ENCODE measurements at regions not wholly inside any gene's neighbourhood (a gene's known extent, or its start where the extent isn't known, plus 50 kb on each side); places are given as distances from the start of the nearest gene placed in this dataset.
"Not testable (repeated sequence)": the region's sequence is repeated elsewhere in the genome, so short reads cannot be mapped to it uniquely, and the experiment has no call there.

DNA sequence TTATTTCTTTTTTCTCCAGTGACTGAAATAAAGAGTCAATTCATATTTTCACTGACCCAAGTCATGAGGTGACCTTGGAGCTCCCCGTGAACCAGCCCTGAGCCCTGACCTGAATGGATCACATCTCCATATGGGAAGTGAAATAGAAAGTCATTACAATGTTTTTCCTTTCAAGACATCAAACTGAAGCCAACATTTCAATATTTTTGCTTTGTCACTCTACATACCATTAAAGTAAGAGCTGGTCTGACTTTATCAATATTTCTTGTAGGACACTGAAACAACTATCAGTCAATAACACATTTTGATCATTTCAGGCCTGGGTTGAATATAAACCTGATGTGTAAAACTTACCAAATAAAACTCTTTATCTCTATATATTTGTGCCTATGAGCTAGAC lies 249.8 kb upstream of the PHF14 start:
- no peak for FAIRE-seq

DNA sequence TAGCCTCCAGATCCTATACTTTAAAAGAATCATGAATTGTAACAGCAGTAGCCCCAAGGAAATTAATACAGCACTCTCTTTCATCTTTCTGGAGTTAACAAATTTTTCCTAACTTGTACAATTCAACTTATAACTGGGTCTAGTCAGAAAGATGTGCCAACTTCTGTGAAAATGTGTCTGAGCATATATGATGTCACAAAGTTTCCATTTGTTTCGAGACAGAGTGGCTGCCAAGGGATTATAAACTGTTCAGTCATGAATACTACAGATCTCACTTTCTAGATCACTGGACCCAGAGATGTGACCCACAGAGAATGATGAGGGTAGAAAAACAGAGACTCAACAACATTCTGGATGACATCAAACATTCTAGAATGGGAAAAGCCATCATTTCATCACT lies 249.2 kb upstream of the PHF14 start:
- FAIRE-seq = no peak

GRCh38 chr7:10727636-10728035 lies 246.0 kb upstream of the PHF14 start:
- no peak for FAIRE-seq

DNA sequence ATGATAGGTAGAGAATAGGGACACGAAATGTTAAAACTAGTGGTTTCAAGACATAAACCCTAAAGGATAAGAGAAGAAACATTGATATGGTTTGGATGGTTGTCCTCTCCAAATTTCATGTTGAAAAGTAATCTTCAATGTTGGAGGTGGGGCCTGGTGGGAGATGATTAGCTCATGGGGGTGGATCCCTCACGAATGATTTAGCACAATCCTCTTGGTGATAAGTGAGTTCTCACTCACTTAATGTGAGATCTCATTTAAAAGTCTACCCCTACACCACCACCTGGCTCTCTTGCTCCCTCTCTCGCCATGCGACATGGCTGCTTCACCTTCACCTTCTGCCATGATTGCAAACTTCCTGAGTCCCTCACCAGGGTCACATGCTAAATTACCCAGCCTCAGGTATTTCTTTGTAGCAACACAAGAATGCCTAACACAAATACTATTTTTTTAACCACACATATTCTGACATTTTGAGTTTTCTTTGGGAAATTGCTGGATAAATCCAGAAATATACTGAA lies 242.4 kb upstream of the PHF14 start:
- FAIRE-seq = no peak

- no peak for FAIRE-seq
These were observed 239.9 kb upstream of the PHF14 start for GRCh38 chr7:10733747-10734146.

DNA sequence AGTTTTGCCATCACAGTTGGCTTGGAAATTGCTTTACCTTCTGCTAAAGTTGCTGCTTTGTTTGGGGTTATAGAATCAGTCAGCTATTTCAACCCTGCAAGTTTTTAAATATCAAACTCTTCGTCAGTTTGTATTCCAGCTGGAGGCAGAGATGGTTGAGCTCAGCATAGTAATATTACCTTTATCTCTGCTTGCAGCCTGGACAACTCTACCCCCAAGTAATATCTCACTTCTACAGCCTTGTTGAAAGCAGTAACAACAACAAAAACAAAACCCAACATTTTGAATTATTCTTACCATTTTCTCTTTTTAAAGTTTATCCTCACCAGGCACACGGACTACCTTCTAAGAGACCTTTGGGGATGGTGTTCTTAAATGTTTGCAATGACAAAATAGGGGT lies 239.1 kb upstream of the PHF14 start:
- FAIRE-seq = no peak

- FAIRE-seq = no peak
These were observed 234.3 kb upstream of the PHF14 start for GRCh38 chr7:10739401-10739800.

DNA sequence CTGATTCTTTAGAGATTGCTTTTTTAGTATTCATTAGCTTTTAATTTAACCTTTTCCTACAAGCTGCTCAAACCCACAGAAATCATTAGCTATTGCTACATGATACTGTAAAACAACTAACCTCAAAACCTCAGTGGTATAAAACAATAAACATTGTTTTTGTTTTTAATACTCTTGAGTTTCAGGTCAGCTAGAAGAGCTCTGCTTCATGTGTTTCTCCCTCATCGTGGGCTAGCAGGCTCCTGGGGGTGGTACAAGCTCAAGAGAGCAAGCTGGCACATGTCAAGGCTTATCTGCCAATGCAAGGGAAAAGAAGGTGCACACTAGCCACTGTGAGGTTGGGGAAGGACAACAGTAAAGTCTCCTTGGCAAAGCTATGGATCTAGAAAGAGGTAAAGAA lies 232.9 kb upstream of the PHF14 start:
- FAIRE-seq = no peak

DNA sequence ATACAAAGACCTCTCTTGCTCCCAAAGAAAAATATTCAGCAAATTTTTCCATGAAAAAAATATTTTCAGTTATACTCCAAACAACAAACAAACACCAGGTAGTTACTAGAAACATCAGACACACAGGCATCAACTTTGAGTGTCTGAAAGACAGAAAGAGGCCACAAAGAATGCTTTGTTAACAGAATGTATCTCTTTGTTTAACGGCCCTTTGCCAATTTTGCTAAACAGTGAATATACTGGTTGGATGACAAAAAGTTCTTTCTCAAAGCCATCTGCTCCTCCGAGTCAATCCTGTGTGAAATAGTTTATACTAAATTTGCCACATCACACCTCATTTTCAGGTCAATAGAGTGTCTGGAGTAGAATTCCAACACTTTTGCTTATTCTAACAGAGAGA lies 216.7 kb upstream of the PHF14 start:
- no peak for FAIRE-seq

GRCh38 chr7:10759120-10759519 lies 214.6 kb upstream of the PHF14 start:
- no peak for FAIRE-seq

- FAIRE-seq = no peak
These were observed 205.9 kb upstream of the PHF14 start for GRCh38 chr7:10767771-10768170.

GRCh38 chr7:10770176-10770575 lies 203.5 kb upstream of the PHF14 start:
- no peak for FAIRE-seq

- no peak for FAIRE-seq
These were observed 200.2 kb upstream of the PHF14 start for GRCh38 chr7:10773430-10773829.

DNA sequence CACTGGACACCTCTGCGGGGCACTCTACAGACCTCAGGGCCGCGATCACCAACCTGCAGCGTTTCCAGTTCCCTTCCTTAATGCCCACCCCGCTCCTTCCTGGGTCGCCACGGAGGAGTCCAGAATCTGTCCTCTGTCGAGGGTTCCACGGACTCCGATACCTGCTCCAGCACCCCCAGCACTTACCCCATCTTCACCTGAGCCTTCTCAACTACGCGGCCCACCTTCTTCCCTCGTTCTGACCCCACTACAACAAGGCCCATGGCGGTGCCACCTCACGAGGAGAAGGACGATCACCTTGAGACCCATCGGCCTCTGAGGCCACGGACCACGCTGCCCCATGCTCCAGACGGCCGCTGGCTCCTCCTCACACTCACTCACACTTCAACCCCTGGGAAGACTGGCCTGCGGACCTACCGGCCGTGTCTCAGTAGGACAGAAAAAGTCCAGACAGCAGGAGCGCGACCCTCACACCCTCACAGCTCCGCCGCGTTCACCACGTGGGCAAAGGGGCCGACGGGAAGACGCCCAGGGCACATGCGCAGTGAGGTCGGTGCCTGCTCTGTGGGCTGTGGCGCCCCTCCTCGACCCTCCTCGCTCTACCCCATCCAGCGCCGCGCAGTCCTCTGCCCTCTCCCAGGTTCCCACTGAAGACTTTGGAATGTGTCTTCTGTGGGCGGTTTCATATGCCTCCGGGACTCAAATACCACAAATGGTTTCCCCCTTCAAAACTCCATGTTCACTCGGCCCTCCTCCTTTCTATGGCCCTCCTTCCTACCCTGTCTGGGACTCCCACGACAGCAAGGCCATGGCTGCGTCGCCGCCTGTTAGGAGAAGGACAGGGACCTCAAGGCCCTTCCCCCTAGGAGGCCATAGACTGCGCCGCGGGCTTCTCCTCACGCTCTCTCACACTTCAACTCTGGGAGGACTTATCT lies 193.9 kb upstream of the PHF14 start:
- FAIRE-seq = no peak

- FAIRE-seq = no peak
These were observed 193.3 kb upstream of the PHF14 start for GRCh38 chr7:10780400-10780747.

GRCh38 chr7:10786976-10787375 lies 186.7 kb upstream of the PHF14 start:
- not testable (repeated sequence) for FAIRE-seq

DNA sequence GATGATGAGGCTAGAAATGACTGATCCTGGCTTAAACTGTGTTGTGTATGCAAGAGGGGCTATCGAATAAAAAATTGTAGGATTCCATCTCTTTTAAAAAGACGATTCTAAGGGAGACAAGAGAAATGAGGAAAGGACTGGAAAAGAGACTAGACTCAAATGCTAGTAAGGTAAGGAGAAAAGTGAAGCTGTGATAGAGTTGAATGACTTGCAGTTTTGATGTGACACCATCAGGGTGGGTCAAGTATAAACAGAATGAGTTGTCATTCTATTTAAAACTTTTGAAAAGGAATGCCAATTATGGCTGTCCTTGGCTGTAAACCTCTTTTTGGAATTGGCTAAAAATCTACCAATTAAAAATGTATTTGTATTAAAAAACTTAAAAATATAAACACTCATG lies 184.5 kb upstream of the PHF14 start:
- no peak for FAIRE-seq

- FAIRE-seq = no peak
These were observed 182.8 kb upstream of the PHF14 start for GRCh38 chr7:10790910-10791309.

- no peak for FAIRE-seq
These were observed 179.5 kb upstream of the PHF14 start for GRCh38 chr7:10793995-10794775.

DNA sequence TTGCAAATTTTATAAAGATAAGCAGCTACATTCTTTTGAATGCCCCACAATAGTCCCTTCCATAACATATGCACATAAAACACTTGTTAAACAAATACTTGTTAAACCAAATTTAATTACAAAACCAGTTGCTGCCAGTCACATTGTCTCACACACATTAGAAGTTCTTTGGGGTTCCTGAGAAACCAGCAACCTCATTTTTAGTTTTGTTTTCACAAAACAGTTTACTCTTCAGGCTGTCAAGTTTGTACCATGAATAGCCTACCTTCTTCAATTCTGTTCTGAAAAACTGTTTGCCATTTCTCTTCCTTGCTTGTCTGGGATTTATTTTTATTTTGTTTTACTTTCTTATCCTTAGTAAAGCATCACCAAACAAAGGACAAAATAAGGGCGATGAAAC lies 176.5 kb upstream of the PHF14 start:
- no peak for FAIRE-seq

GRCh38 chr7:10798044-10798443 lies 175.6 kb upstream of the PHF14 start:
- FAIRE-seq = no peak

DNA sequence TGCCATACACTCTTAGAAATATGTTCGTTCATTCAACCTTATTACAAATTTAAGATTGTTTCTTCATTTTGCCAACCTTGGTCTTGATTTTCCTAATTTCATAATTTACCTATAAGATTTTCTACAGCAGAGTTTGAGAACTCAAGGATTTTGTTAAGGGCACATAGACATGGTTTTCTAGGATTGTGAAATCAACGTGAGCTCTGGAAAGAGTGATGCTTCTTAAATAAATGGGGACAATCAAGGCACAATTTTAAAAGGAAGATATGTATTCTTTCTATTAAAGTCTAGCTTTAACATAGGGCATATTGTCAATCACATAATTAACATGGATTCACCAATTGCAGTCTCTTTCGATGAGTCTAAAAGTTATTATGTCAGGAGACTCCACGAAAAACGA lies 174.2 kb upstream of the PHF14 start:
- peak; percentile 31 for FAIRE-seq

- no peak for FAIRE-seq
These were observed 171.7 kb upstream of the PHF14 start for GRCh38 chr7:10802011-10802410.

GRCh38 chr7:10802526-10802925 lies 171.1 kb upstream of the PHF14 start:
- FAIRE-seq = no peak

Data from G401.6 (cell line).